NB4 (cell line): ENCODE measurements at regions not wholly inside any gene's neighbourhood (a gene's known extent, or its start where the extent isn't known, plus 50 kb on each side); places are given as distances from the start of the nearest gene placed in this dataset.

Experiments
- DNase-seq: peaks from one replicate; pipeline ENCODE4 v3.0.0; 2010; ENCODE audit warnings: low read depth
- H3K4me3 ChIP-seq: one replicate; pipeline ENCODE4 v1.5.1; 2011; ENCODE audit warnings: mild to moderate bottlenecking, low read depth, low read length, moderate library complexity
- MYC ChIP-seq: IDR thresholded peaks from 2 replicates; pipeline ENCODE4 v1.6.1; 2011; ENCODE audit warnings: low read depth, low read length
- POLR2A ChIP-seq: IDR thresholded peaks from 2 replicates; pipeline ENCODE4 v1.6.1; 2011; ENCODE audit warnings: mild to moderate bottlenecking; ENCODE audit not compliant: insufficient read length; ENCODE audit errors: extremely low read depth
- TF ChIP-seq, protein P1 (sequence below): IDR thresholded peaks from 2 replicates; pipeline ENCODE4 v1.6.1; 2011; ENCODE audit warnings: low read depth, low read length
- TF ChIP-seq, protein P2 (sequence below): IDR thresholded peaks from one replicate; pipeline ENCODE4 v1.5.1; 2012; ENCODE audit warnings: low read depth, low read length

DNA sequence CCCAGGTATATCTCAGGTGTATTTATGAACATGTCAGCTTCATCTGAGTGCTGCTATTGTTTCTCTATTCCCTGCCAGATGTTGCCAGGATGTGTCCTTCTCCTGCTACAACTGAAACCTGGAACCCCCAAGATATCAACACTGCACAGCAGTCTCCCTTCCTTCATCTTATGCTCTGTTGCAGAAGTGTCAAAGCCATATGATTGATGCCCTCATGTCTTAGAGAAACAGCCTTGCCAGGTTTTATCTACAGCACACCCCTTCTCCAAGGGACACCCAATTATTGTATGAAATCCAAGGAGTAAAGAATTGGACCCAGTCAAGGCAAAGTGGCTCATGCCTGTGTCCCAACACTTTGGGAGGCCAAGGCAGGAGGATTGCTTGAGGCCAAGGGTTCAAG, 60.5 kb upstream of the GHITM start:
- no peak for DNase-seq
- TF ChIP-seq MYC (no peak), POLR2A (no peak)
- TF ChIP-seq, protein P1, sequence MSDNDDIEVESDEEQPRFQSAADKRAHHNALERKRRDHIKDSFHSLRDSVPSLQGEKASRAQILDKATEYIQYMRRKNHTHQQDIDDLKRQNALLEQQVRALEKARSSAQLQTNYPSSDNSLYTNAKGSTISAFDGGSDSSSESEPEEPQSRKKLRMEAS: no peak
- TF ChIP-seq, protein P2, sequence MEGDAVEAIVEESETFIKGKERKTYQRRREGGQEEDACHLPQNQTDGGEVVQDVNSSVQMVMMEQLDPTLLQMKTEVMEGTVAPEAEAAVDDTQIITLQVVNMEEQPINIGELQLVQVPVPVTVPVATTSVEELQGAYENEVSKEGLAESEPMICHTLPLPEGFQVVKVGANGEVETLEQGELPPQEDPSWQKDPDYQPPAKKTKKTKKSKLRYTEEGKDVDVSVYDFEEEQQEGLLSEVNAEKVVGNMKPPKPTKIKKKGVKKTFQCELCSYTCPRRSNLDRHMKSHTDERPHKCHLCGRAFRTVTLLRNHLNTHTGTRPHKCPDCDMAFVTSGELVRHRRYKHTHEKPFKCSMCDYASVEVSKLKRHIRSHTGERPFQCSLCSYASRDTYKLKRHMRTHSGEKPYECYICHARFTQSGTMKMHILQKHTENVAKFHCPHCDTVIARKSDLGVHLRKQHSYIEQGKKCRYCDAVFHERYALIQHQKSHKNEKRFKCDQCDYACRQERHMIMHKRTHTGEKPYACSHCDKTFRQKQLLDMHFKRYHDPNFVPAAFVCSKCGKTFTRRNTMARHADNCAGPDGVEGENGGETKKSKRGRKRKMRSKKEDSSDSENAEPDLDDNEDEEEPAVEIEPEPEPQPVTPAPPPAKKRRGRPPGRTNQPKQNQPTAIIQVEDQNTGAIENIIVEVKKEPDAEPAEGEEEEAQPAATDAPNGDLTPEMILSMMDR: no peak
- no peak overlapping the region for H3K4me3 ChIP-seq

DNA sequence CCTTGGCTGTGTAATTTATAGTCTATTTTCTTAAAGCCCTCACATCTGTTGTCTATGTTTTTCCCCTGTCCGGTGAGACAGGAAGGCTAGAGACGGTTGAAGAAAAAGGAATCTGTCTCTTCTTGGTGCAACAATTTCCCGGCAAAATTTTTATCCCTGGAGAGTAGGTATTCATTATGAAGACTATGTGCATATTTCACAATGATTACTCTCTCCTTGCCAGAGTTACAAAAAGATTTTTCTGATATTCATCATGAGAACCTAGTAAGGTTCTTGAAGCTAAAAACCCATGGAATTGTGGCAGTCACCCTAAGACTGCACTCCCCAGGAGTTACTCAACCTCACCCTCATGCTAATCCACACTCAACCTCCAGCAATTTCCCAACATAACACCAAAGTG, 55.0 kb upstream of the GHITM start:
- no peak overlapping the region for H3K4me3 ChIP-seq
- TF ChIP-seq, protein P1: no peak
- TF ChIP-seq POLR2A (no peak), MYC (no peak)
- TF ChIP-seq, protein P2: no peak
- no peak for DNase-seq

DNA sequence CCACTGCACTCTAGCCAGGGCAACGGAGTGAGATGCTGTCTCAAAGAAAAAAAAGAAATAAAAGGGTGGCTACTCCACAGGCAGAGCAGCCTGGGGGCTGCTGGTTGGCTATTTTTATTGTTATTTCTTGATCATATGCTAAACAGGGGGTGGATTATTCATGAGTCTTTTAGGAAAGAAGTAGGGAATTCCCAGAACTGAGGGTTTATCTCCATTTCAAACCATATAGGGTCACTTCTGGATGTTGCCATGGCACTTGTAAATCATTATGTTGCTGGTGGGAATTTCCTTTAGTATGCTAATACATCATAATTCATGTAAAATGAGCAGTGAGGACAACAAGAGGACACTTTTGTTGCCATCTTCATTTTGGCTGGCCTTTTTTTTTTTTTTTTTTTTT, 52.1 kb upstream of the GHITM start:
- TF ChIP-seq, protein P1: no peak
- TF ChIP-seq POLR2A: no peak
- TF ChIP-seq MYC: no peak
- TF ChIP-seq, protein P2: no peak
- H3K4me3 ChIP-seq: no peak overlapping the region
- no peak for DNase-seq

DNA sequence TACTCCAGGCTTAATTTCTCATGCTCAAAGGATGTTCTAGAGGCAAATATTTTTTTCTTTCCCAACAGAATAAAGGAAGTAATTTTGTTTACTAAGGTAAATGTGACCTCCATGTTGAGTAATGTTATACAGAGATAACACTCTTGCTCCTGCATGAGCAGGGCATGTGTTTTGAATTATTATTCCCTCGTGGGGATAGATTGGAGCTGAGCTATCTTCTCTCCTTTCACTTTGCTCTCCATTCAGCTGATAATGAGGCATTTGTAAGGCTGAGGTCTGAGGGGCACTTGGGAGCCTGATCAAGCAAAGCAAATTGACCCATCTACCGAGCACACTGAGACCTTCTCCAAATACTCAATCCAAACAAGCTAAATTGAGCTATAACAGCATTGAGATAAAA, 50.7 kb upstream of the GHITM start:
- H3K4me3 ChIP-seq: no peak overlapping the region
- TF ChIP-seq MYC (no peak), POLR2A (no peak)
- TF ChIP-seq, protein P1: no peak
- TF ChIP-seq, protein P2: no peak
- DNase-seq: no peak

DNA sequence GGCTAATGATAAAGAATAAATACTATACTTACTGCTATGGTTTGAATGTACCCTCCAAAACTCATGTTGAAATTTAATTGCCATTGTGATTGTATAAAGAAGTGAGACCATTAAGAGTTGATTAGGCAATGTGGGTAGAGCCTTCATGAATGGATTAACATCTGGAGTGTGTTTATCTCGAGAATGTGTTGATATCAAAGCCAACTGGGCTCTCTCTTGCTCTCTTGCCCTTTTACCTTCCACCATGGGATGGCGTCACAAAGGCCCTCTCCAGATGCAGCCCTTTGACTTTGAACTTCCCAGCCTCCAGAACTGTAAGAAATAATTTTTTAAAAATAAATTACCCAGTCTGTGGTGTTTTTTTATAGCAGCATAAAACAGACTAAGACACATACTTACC, 50.1 kb upstream of the GHITM start:
- TF ChIP-seq MYC: no peak
- no peak for TF ChIP-seq POLR2A
- TF ChIP-seq, protein P1: no peak
- TF ChIP-seq, protein P2: no peak
- no peak overlapping the region for H3K4me3 ChIP-seq
- no peak for DNase-seq
